HCT116 (cell line): ENCODE measurements at regions not wholly inside any gene's neighbourhood (a gene's known extent, or its start where the extent isn't known, plus 50 kb on each side); places are given as distances from the start of the nearest gene placed in this dataset.

ENCODE experiments used
- ATAC-seq: fragments of 200-7000 bp; cut with Tn5 transposase; 2 replicates; pipeline ENCODE4 v1.9.1; 2020; ENCODE audit warnings: mild to moderate bottlenecking, moderate library complexity
- BruUV-seq: library from RNA; stranded (reverse); fragments of 400-500 nt; replicated peaks from 2 replicates; lab custom pipeline; 2021; lab: Mats Ljungman, UMichigan
- CTCF ChIA-PET: fragments of 300-600 bp; sonication (Branson Sonifier 250); formaldehyde crosslinking; loops from one replicate; lab custom pipeline; 2021; ENCODE audit warnings: antibody characterized with exemption; lab: Charles Lee
- POLR2A ChIA-PET: fragments of 300-600, 350-600 bp; sonication (Branson Sonifier 250); formaldehyde crosslinking; loops from one replicate; lab custom pipeline; 2021; ENCODE audit warnings: antibody characterized with exemption; lab: Charles Lee
- RAD21 ChIA-PET, 2 experiments: fragments of 300-600 bp; sonication (Branson Sonifier 250); formaldehyde crosslinking; loops; one replicate each; lab custom pipeline; 2023; ENCODE audit warnings: low total read pairs in 2 of 2; ENCODE audit not compliant: uncharacterized antibody in 2 of 2, unreplicated experiment in 2 of 2, low non-redundant PET in 1 of 2; lab: Charles Lee
- DNase-seq: peaks from one replicate; pipeline ENCODE4 v3.0.0-alpha.2; 2010; ENCODE audit warnings: low read depth, low spot score
- H2AFZ ChIP-seq: fragments of 200-600 bp; shearing (Covaris generic), sonication (generic); 2 replicates; pipeline ENCODE4 v1.6.1; 2017; ENCODE audit warnings: low read depth, mixed run types, mixed read lengths, antibody characterized with exemption, low read length; ENCODE audit not compliant: poor library complexity, severe bottlenecking
- H3K27ac ChIP-seq: 2 replicates; pipeline ENCODE4 v1.5.1; 2012; ENCODE audit warnings: low read depth, low read length
- H3K27me3 ChIP-seq: fragments of 200-600 bp; sonication (generic); 2 replicates; pipeline ENCODE4 v1.6.1; 2016; ENCODE audit warnings: mixed run types, low read length, mixed read lengths; ENCODE audit not compliant: insufficient read depth
- H3K36me3 ChIP-seq, 2 experiments: fragments of 200-500 bp in 1 of 2; fragments of 200-600 bp in 1 of 2; sonication (Bioruptor generic) in 1 of 2; sonication (generic) in 1 of 2; 2 replicates each; pipeline versions ENCODE4 v1.5.1 to v1.6.1; 2014 to 2016; ENCODE audit warnings: low read length in 2 of 2, inconsistent platforms in 1 of 2, mixed read lengths in 1 of 2, mixed run types in 1 of 2; ENCODE audit not compliant: insufficient read depth in 2 of 2, control insufficient read depth in 1 of 2
- H3K4me1 ChIP-seq, 2 experiments: fragments of 200-600 bp in 1 of 2; sonication (generic) in 1 of 2; 2 replicates each; pipeline versions ENCODE4 v1.5.1 to v1.6.1; 2012 to 2017; ENCODE audit warnings: low read length in 2 of 2, inconsistent platforms in 1 of 2, mild to moderate bottlenecking in 1 of 2, mixed read lengths in 1 of 2, mixed run types in 1 of 2, moderate library complexity in 1 of 2; ENCODE audit not compliant: insufficient read depth in 2 of 2, control insufficient read depth in 1 of 2
- H3K4me2 ChIP-seq: fragments of 200-600 bp; sonication (generic); 2 replicates; pipeline ENCODE4 v1.6.1; 2017; ENCODE audit warnings: mixed run types, low read length, mixed read lengths
- H3K4me3 ChIP-seq, 2 experiments: fragments of 200-600 bp in 1 of 2; sonication (generic) in 1 of 2; replicated peaks in 1 of 2; 2 replicates each; pipeline ENCODE4 v1.5.1; 2011 to 2016; ENCODE audit warnings: low read length in 2 of 2, control low read depth in 1 of 2, low read depth in 1 of 2, mild to moderate bottlenecking in 1 of 2, mixed read lengths in 1 of 2, mixed run types in 1 of 2
- H3K79me2 ChIP-seq: fragments of 200-600 bp; sonication (generic); 2 replicates; pipeline ENCODE4 v1.6.1; 2017; ENCODE audit warnings: mild to moderate bottlenecking, mixed run types, low read length, moderate library complexity, mixed read lengths; ENCODE audit not compliant: insufficient read depth
- H3K9ac ChIP-seq: fragments of 200-600 bp; sonication (generic); 2 replicates; pipeline ENCODE4 v1.6.1; 2016; ENCODE audit warnings: low read length, mixed read lengths
- H3K9me2 ChIP-seq: fragments of 200-600 bp; sonication (generic), shearing (Covaris generic); 2 replicates; pipeline ENCODE4 v1.6.1; 2017; ENCODE audit warnings: mixed run types, mild to moderate bottlenecking, moderate library complexity; ENCODE audit not compliant: insufficient read depth
- H3K9me3 ChIP-seq, 2 experiments: fragments of 200-500 bp in 1 of 2; fragments of 200-600 bp in 1 of 2; sonication (Bioruptor generic) in 1 of 2; sonication (generic) in 1 of 2; 2 replicates each; pipeline ENCODE4 v1.6.1; 2014 to 2017; ENCODE audit warnings: low read length in 2 of 2, mixed read lengths in 2 of 2, inconsistent platforms in 1 of 2, low read depth in 1 of 2, mild to moderate bottlenecking in 1 of 2, mixed run types in 1 of 2, moderate library complexity in 1 of 2; ENCODE audit not compliant: control insufficient read depth in 1 of 2, insufficient read depth in 1 of 2
- H4K20me1 ChIP-seq: fragments of 200-600 bp; sonication (generic), shearing (Covaris generic); 2 replicates; pipeline ENCODE4 v1.6.1; 2017; ENCODE audit warnings: mixed run types, mild to moderate bottlenecking, moderate library complexity; ENCODE audit not compliant: insufficient read depth
- ELF1 ChIP-seq: IDR thresholded peaks from 2 replicates; pipeline ENCODE4 v1.6.1; 2012; ENCODE audit warnings: low read depth, borderline replicate concordance
- FOSL1 ChIP-seq: IDR thresholded peaks from 2 replicates; pipeline ENCODE4 v1.6.1; 2012; ENCODE audit warnings: low read depth
- JUND ChIP-seq: IDR thresholded peaks from 2 replicates; pipeline ENCODE4 v1.6.1; 2012
- POLR2A ChIP-seq: IDR thresholded peaks from 2 replicates; pipeline ENCODE4 v1.7.0; 2011; ENCODE audit warnings: borderline replicate concordance; ENCODE audit not compliant: insufficient read depth, insufficient read length; ENCODE audit errors: extremely low read depth
- POLR2AphosphoS5 ChIP-seq: IDR thresholded peaks from 2 replicates; pipeline ENCODE4 v1.6.1; 2011; ENCODE audit warnings: mild to moderate bottlenecking, low read depth, low read length, moderate library complexity
- SIN3A ChIP-seq: IDR thresholded peaks from 2 replicates; pipeline ENCODE4 v1.6.1; 2012; ENCODE audit warnings: low read depth
- ZFX ChIP-seq: fragments of 450-650 bp; IDR thresholded peaks from 2 replicates; pipeline ENCODE4 v1.6.1; 2017
- intact Hi-C: fragments of 100-400 bp; cut with micrococcal nuclease; formaldehyde crosslinking; loops from 2 replicates; pipeline ENCODE4 v1.10.0; 2022
- TF ChIP-seq, protein P1 (sequence below), 3 experiments: fragments of 200-600 bp in 1 of 3; sonication (generic) in 1 of 3; IDR thresholded peaks in 2 of 3; conservative IDR thresholded peaks in 1 of 3; 2 replicates each; pipeline ENCODE4 v1.5.1; 2012 to 2017; ENCODE audit warnings: low read depth in 2 of 3, low read length in 2 of 3, antibody characterized with exemption in 1 of 3, borderline replicate concordance in 1 of 3, control low read depth in 1 of 3, mild to moderate bottlenecking in 1 of 3, mixed read lengths in 1 of 3, mixed run types in 1 of 3, moderate library complexity in 1 of 3; ENCODE audit not compliant: insufficient read depth in 1 of 3
- TF ChIP-seq, protein P2 (sequence below): IDR thresholded peaks from 2 replicates; pipeline ENCODE4 v1.6.1; 2011; ENCODE audit warnings: mild to moderate bottlenecking, low read length, moderate library complexity; ENCODE audit not compliant: insufficient replicate concordance; ENCODE audit errors: extremely low read depth
- TF ChIP-seq, protein P3 (sequence below): IDR thresholded peaks from 2 replicates; pipeline ENCODE4 v1.6.1; 2012
- TF ChIP-seq, protein P4 (sequence below): IDR thresholded peaks from 2 replicates; pipeline ENCODE4 v1.6.1; 2012

DNA sequence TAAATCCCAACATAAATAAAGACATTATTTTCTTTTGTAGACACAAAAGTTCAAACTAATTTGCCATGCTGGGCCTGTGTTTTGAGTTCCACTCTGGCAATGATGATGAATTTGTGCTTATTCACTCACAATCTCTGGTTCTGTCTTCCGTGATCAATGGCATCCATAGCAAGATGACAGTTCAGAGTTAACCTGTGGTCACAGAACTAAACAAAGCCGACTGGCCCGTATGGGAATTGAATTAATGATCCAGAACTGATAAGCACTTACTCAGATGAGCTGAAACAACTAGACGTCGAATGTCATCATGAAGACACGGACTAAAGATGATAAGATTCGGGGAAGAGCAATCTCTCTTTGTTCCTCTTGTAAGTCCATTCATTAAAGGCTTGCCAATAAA, 81.6 kb downstream of the CAPZA3 start:
- Histone ChIP-seq H3K9ac (no peak overlapping the region), H3K27me3 (no peaks in the 10 kb centered on the region), H3K9me3 (no peaks in the 10 kb centered on the region), H4K20me1 (no peaks in the 10 kb centered on the region), H2AFZ (no peak overlapping the region), H3K79me2 (no peaks in the 10 kb centered on the region), H3K4me2 (no peak overlapping the region), H3K36me3 (no peaks in the 10 kb centered on the region), H3K4me1 (no peaks in the 10 kb centered on the region), H3K4me3 (no peak overlapping the region), H3K27ac (no peak overlapping the region), H3K9me2 (no peaks in the 10 kb centered on the region)
- ChIA-PET POLR2A (no interaction called here), CTCF (no interaction called here), RAD21 (no interaction called here)
- DNase-seq: no peak
- intact Hi-C loops: no loop called here
- BruUV-seq: no TSS peak
- TF ChIP-seq SIN3A (no peak), JUND (no peak), ELF1 (no peak), POLR2A (no peak), ZFX (no peak), POLR2AphosphoS5 (no peak)
- TF ChIP-seq, protein P1, sequence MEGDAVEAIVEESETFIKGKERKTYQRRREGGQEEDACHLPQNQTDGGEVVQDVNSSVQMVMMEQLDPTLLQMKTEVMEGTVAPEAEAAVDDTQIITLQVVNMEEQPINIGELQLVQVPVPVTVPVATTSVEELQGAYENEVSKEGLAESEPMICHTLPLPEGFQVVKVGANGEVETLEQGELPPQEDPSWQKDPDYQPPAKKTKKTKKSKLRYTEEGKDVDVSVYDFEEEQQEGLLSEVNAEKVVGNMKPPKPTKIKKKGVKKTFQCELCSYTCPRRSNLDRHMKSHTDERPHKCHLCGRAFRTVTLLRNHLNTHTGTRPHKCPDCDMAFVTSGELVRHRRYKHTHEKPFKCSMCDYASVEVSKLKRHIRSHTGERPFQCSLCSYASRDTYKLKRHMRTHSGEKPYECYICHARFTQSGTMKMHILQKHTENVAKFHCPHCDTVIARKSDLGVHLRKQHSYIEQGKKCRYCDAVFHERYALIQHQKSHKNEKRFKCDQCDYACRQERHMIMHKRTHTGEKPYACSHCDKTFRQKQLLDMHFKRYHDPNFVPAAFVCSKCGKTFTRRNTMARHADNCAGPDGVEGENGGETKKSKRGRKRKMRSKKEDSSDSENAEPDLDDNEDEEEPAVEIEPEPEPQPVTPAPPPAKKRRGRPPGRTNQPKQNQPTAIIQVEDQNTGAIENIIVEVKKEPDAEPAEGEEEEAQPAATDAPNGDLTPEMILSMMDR (IDR thresholded peaks at IDR 0.05 in 2 of 3, conservative IDR thresholded peaks at IDR 0.05 in 1 of 3; ENCODE audit: borderline replicate concordance in 1 of 3, insufficient read depth in 1 of 3, low read depth in 2 of 3, low read length in 2 of 3): no peak
- no peak for ATAC-seq

DNA sequence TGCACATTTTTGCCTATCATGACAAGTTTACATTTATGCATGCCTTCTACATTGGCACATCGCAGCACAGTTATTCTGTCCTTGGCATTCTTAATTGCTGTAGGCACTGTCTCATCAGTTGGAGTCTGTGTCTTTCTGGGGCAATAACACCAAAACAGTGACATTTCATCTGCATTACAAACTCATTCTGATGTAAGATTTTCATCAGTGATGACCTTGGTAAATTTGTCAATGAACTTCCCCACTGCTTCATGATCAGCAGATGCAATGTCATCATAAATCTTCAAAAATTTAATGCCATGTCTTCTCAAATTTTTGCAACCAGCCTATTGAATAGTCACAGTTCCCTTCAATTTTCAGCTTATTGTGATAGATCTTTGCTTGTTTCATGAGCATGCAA, 85.5 kb downstream of the CAPZA3 start:
- DNase-seq: no peak
- H3K4me3 ChIP-seq: no peak overlapping the region
- intact Hi-C loops: no loop called here
- no peak overlapping the region for H2AFZ ChIP-seq
- ChIA-PET RAD21 (no interaction called here), POLR2A (no interaction called here), CTCF (no interaction called here)
- no peak overlapping the region for H3K27ac ChIP-seq
- H3K79me2 ChIP-seq: no peaks in the 10 kb centered on the region
- TF ChIP-seq ZFX (no peak), FOSL1 (no peak), ELF1 (no peak), POLR2AphosphoS5 (no peak), SIN3A (no peak), JUND (no peak)
- TF ChIP-seq, protein P2, sequence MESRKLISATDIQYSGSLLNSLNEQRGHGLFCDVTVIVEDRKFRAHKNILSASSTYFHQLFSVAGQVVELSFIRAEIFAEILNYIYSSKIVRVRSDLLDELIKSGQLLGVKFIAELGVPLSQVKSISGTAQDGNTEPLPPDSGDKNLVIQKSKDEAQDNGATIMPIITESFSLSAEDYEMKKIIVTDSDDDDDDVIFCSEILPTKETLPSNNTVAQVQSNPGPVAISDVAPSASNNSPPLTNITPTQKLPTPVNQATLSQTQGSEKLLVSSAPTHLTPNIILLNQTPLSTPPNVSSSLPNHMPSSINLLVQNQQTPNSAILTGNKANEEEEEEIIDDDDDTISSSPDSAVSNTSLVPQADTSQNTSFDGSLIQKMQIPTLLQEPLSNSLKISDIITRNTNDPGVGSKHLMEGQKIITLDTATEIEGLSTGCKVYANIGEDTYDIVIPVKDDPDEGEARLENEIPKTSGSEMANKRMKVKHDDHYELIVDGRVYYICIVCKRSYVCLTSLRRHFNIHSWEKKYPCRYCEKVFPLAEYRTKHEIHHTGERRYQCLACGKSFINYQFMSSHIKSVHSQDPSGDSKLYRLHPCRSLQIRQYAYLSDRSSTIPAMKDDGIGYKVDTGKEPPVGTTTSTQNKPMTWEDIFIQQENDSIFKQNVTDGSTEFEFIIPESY: no peak
- TF ChIP-seq, protein P3, sequence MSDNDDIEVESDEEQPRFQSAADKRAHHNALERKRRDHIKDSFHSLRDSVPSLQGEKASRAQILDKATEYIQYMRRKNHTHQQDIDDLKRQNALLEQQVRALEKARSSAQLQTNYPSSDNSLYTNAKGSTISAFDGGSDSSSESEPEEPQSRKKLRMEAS: no peak
- TF ChIP-seq, protein P4, sequence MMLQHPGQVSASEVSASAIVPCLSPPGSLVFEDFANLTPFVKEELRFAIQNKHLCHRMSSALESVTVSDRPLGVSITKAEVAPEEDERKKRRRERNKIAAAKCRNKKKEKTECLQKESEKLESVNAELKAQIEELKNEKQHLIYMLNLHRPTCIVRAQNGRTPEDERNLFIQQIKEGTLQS: no peak
- H3K4me2 ChIP-seq: no peak overlapping the region
- no TSS peak for BruUV-seq
- no peaks in the 10 kb centered on the region for H3K9me3 ChIP-seq
- no peak for ATAC-seq
- H3K4me1 ChIP-seq: no peaks in the 10 kb centered on the region
- no peaks in the 10 kb centered on the region for H3K9me2 ChIP-seq
- H3K9ac ChIP-seq: no peak overlapping the region
- no peaks in the 10 kb centered on the region for H3K27me3 ChIP-seq
- H4K20me1 ChIP-seq: no peaks in the 10 kb centered on the region
- H3K36me3 ChIP-seq: no peaks in the 10 kb centered on the region
